ENCODE measurements at regions not wholly inside any gene's neighbourhood (a gene's known extent, or its start where the extent isn't known, plus 50 kb on each side); places are given as distances from the start of the nearest gene placed in this dataset.

DNA sequence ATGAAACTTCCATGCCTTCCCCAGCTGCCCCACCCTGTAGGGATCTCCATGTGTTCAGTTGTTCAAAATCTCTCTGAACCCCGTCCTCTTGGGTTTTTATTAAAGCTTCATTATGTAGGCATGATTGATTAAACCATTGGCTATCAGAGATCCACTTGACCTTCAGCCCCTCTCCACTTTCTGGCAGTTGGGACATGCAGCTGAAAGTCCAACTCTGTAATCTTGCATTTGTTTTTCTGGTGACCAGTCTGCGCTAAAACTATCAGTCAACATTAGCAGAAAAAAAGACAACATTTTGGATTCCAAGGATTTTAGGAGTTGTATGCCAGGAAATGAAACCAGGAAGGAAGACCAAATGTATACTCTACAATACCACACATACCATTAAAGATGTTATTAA is 1115.1 kb downstream of the XPNPEP1 start:
- no peaks in the 10 kb centered on the region for H3K9me3 Mint-ChIP-seq (ENCODE audit: insufficient read depth)
- Histone ChIP-seq H3K27ac (ENCODE audit: low read length in 2 of 2) (no peak overlapping the region), H3K27me3 (replicated peaks in 1 of 4; ENCODE audit: control extremely low read depth in 1 of 4, control insufficient read depth in 3 of 4, insufficient read depth in 4 of 4, low read length in 3 of 4) (no peaks in the 10 kb centered on the region), H3K79me2 (ENCODE audit: control insufficient read depth, insufficient read depth, low read length) (no peaks in the 10 kb centered on the region), H4K20me1 (ENCODE audit: control insufficient read depth, insufficient read depth, low read length, poor library complexity, severe bottlenecking) (no peaks in the 10 kb centered on the region), H2AFZ (ENCODE audit: insufficient read depth, low read depth, low read length, poor library complexity, severe bottlenecking) (no peak overlapping the region), H3K4me3 (ENCODE audit: control extremely low read depth in 1 of 5, extremely low read depth in 1 of 5, insufficient read depth in 1 of 5, low read depth in 2 of 5, low read length in 4 of 5) (no peak overlapping the region), H3K9ac (ENCODE audit: low read length) (no peak overlapping the region), H3K4me2 (replicated peaks; ENCODE audit: low read depth, low read length, poor library complexity, severe bottlenecking) (no peak overlapping the region), H3K36me3 (replicated peaks in 1 of 2; ENCODE audit: control extremely low read depth in 1 of 2, control insufficient read depth in 1 of 2, extremely low read depth in 1 of 2, insufficient read depth in 2 of 2, low read length in 1 of 2) (no peaks in the 10 kb centered on the region), H3K9me3 (ENCODE audit: control extremely low read depth in 1 of 3, control insufficient read depth in 2 of 3, insufficient read depth in 1 of 3, low read length in 2 of 3) (no peaks in the 10 kb centered on the region), H3K4me1 (ENCODE audit: control insufficient read depth in 2 of 2, insufficient read depth in 2 of 2, low read length in 2 of 2) (no peaks in the 10 kb centered on the region)
- no peak overlapping the region for H3K27ac Mint-ChIP-seq
- no peaks in the 10 kb centered on the region for H3K4me1 Mint-ChIP-seq
- no peak overlapping the region for H3K4me3 Mint-ChIP-seq
- intact Hi-C loops (cut with micrococcal nuclease) = no loop called here
- ChIA-PET POLR2A (no interaction called here), CTCF (no interaction called here)
- DNase-seq (no peak), ATAC-seq (ENCODE audit: low read depth) (no peak)
- no peaks in the 10 kb centered on the region for H3K27me3 Mint-ChIP-seq
- TF ChIP-seq, protein P1, sequence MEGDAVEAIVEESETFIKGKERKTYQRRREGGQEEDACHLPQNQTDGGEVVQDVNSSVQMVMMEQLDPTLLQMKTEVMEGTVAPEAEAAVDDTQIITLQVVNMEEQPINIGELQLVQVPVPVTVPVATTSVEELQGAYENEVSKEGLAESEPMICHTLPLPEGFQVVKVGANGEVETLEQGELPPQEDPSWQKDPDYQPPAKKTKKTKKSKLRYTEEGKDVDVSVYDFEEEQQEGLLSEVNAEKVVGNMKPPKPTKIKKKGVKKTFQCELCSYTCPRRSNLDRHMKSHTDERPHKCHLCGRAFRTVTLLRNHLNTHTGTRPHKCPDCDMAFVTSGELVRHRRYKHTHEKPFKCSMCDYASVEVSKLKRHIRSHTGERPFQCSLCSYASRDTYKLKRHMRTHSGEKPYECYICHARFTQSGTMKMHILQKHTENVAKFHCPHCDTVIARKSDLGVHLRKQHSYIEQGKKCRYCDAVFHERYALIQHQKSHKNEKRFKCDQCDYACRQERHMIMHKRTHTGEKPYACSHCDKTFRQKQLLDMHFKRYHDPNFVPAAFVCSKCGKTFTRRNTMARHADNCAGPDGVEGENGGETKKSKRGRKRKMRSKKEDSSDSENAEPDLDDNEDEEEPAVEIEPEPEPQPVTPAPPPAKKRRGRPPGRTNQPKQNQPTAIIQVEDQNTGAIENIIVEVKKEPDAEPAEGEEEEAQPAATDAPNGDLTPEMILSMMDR (IDR thresholded peaks at IDR 0.05) = no peak
- no peak for TF ChIP-seq EZH2 (IDR thresholded peaks at IDR 0.05; ENCODE audit: borderline replicate concordance, insufficient read depth, low read depth, low read length, poor library complexity, severe bottlenecking)
- no CpG with 5 or more reads among the region's 2 CpGs for WGBS (ENCODE audit: insufficient coverage)

DNA sequence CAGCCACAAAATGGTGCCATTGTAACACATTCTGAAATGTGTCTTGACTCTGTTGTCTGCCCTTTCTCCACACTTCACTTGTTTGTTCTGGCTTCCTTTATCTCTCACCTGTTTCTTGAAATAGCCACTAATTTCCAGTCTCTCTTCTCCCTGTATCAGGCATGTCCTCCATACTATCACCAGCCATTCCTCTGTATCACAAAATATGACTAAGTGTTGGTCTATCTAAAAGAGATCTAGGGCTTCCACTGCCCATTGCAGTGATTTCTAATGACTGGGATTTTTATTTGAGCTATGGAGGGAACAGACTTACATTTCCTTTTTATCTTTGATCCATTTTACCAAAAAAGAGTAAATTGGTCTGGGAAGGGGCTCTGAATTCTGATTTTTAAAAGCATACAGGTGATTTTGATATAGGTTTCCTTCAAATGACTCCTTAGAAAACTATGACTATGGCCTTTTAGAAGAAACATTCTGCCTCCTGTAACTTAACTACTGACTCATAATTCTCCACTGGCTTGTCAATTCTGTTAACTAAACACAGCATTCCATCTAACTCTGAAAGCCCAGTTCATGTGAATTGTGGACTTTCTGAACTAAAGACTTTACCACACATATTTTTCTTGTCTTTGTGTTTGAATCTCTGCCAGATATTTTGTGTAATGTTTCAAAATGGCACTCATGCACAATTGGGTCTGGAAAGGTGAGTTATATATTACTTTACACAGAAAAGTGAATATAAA is 1121.4 kb downstream of the XPNPEP1 start:
- H3K4me3 Mint-ChIP-seq = no peak overlapping the region
- no peaks in the 10 kb centered on the region for H3K79me2 ChIP-seq (ENCODE audit: control insufficient read depth, insufficient read depth, low read length)
- H2AFZ ChIP-seq (ENCODE audit: insufficient read depth, low read depth, low read length, poor library complexity, severe bottlenecking) = no peak overlapping the region
- H3K9me3 Mint-ChIP-seq (ENCODE audit: insufficient read depth) = no peaks in the 10 kb centered on the region
- ChIA-PET POLR2A (no interaction called here), CTCF (no interaction called here)
- no peaks in the 10 kb centered on the region for H3K36me3 ChIP-seq (replicated peaks in 1 of 2; ENCODE audit: control extremely low read depth in 1 of 2, control insufficient read depth in 1 of 2, extremely low read depth in 1 of 2, insufficient read depth in 2 of 2, low read length in 1 of 2)
- no peak overlapping the region for H3K4me3 ChIP-seq (ENCODE audit: control extremely low read depth in 1 of 5, extremely low read depth in 1 of 5, insufficient read depth in 1 of 5, low read depth in 2 of 5, low read length in 4 of 5)
- ATAC-seq (ENCODE audit: low read depth) (no peak), DNase-seq (no peak)
- no peak overlapping the region for H3K27ac ChIP-seq (ENCODE audit: low read length in 2 of 2)
- no peak for TF ChIP-seq EZH2 (IDR thresholded peaks at IDR 0.05; ENCODE audit: borderline replicate concordance, insufficient read depth, low read depth, low read length, poor library complexity, severe bottlenecking)
- TF ChIP-seq, protein P1 (IDR thresholded peaks at IDR 0.05) = no peak
- no peak overlapping the region for H3K9ac ChIP-seq (ENCODE audit: low read length)
- H3K4me1 ChIP-seq (ENCODE audit: control insufficient read depth in 2 of 2, insufficient read depth in 2 of 2, low read length in 2 of 2) = no peaks in the 10 kb centered on the region
- H3K4me1 Mint-ChIP-seq = no peaks in the 10 kb centered on the region
- no peak overlapping the region for H3K4me2 ChIP-seq (replicated peaks; ENCODE audit: low read depth, low read length, poor library complexity, severe bottlenecking)
- intact Hi-C loops (cut with micrococcal nuclease) = no loop called here
- no peaks in the 10 kb centered on the region for H3K27me3 Mint-ChIP-seq
- H3K27ac Mint-ChIP-seq = no peak overlapping the region
- no peaks in the 10 kb centered on the region for H4K20me1 ChIP-seq (ENCODE audit: control insufficient read depth, insufficient read depth, low read length, poor library complexity, severe bottlenecking)
- no peaks in the 10 kb centered on the region for H3K27me3 ChIP-seq (replicated peaks in 1 of 4; ENCODE audit: control extremely low read depth in 1 of 4, control insufficient read depth in 3 of 4, insufficient read depth in 4 of 4, low read length in 3 of 4)
- H3K9me3 ChIP-seq (ENCODE audit: control extremely low read depth in 1 of 3, control insufficient read depth in 2 of 3, insufficient read depth in 1 of 3, low read length in 2 of 3) = no peaks in the 10 kb centered on the region

All from B cell (primary cell).